GM12878 (cell line): ENCODE measurements at regions not wholly inside any gene's neighbourhood (a gene's known extent, or its start where the extent isn't known, plus 50 kb on each side); places are given as distances from the start of the nearest gene placed in this dataset.

Experiments
- BCL3 ChIP-seq: IDR thresholded peaks from 2 replicates; pipeline ENCODE4 v1.6.1; 2011; ENCODE audit warnings: borderline replicate concordance, low read depth, mild to moderate bottlenecking, moderate library complexity, low read length; ENCODE audit not compliant: insufficient read depth, poor library complexity, severe bottlenecking
- BCLAF1 ChIP-seq: fragments of 450-650 bp; IDR thresholded peaks from 2 replicates; pipeline ENCODE4 v1.6.1; 2017; ENCODE audit warnings: antibody characterized with exemption, mild to moderate bottlenecking, moderate library complexity
- CHD2 ChIP-seq: IDR thresholded peaks from 2 replicates; pipeline ENCODE4 v1.6.1; 2011; ENCODE audit warnings: low read depth, low read length, improper control_type of control experiment, borderline replicate concordance
- EGR1 ChIP-seq, 2 experiments: IDR thresholded peaks; 1 replicate in 1 of 2; 2 replicates in 1 of 2; pipeline ENCODE4 v1.6.1; 2011 to 2012; ENCODE audit warnings: low read depth in 2 of 2, low read length in 2 of 2, borderline replicate concordance in 1 of 2, mild to moderate bottlenecking in 1 of 2, moderate library complexity in 1 of 2
- HDAC6 ChIP-seq: fragments of 200-600 bp; sonication (generic); IDR thresholded peaks from one replicate; pipeline ENCODE4 v1.8.0; 2017; ENCODE audit warnings: antibody characterized with exemption; ENCODE audit not compliant: unreplicated experiment
- IKZF1 ChIP-seq: fragments of 450-650 bp; conservative IDR thresholded peaks from 2 replicates; pipeline ENCODE4 v1.6.1; 2017; ENCODE audit warnings: antibody characterized with exemption, mild to moderate bottlenecking
- MTA2 ChIP-seq: fragments of 450-650 bp; IDR thresholded peaks from 2 replicates; pipeline ENCODE4 v1.6.1; 2016; ENCODE audit warnings: low read depth, mild to moderate bottlenecking, moderate library complexity
- NR2F1 ChIP-seq: fragments of 450-650 bp; conservative IDR thresholded peaks from 2 replicates; pipeline ENCODE4 v1.6.1; 2017; ENCODE audit warnings: mild to moderate bottlenecking
- POU2F2 ChIP-seq: IDR thresholded peaks from 3 replicates; pipeline ENCODE4 v1.6.1; 2011; ENCODE audit warnings: low read depth, mild to moderate bottlenecking, low read length, borderline replicate concordance
- RAD21 ChIP-seq: IDR thresholded peaks from 2 replicates; pipeline ENCODE4 v1.6.1; 2011; ENCODE audit warnings: mild to moderate bottlenecking, low read depth, low read length, moderate library complexity; ENCODE audit not compliant: insufficient read depth
- RFX5 ChIP-seq: IDR thresholded peaks from 2 replicates; pipeline ENCODE4 v1.6.1; 2011; ENCODE audit warnings: low read depth, low read length, improper control_type of control experiment
- SIX5 ChIP-seq: IDR thresholded peaks from 2 replicates; pipeline ENCODE4 v1.6.1; 2011; ENCODE audit warnings: mild to moderate bottlenecking, low read depth, low read length, moderate library complexity; ENCODE audit not compliant: severe bottlenecking
- SKIL ChIP-seq: fragments of 450-650 bp; IDR thresholded peaks from 2 replicates; pipeline ENCODE4 v1.6.1; 2017; ENCODE audit warnings: mild to moderate bottlenecking, low read depth, inconsistent platforms; ENCODE audit not compliant: poor library complexity, severe bottlenecking
- SMAD5 ChIP-seq: IDR thresholded peaks from 2 replicates; pipeline ENCODE4 v1.6.1; 2016; ENCODE audit warnings: antibody characterized with exemption, low read depth
- STAT3 ChIP-seq: IDR thresholded peaks from 2 replicates; pipeline ENCODE4 v1.6.1; 2011; ENCODE audit warnings: low read depth, low read length, improper control_type of control experiment
- TARDBP ChIP-seq: IDR thresholded peaks from 2 replicates; pipeline ENCODE4 v1.6.1; 2016; ENCODE audit warnings: borderline replicate concordance
- TCF3 ChIP-seq: IDR thresholded peaks from 2 replicates; pipeline ENCODE4 v1.6.1; 2012; ENCODE audit warnings: low read depth, mild to moderate bottlenecking, low read length, borderline replicate concordance; ENCODE audit not compliant: insufficient read depth
- YBX1 ChIP-seq: fragments of 450-650 bp; IDR thresholded peaks from 2 replicates; pipeline ENCODE4 v1.6.1; 2016; ENCODE audit warnings: antibody characterized with exemption
- ZBTB4 ChIP-seq: fragments of 450-650 bp; formaldehyde crosslinking; IDR thresholded peaks from 2 replicates; pipeline ENCODE4 v1.4.0; 2022; ENCODE audit warnings: mild to moderate bottlenecking, moderate library complexity
- TF ChIP-seq, protein P1 (sequence below): fragments of 450-650 bp; IDR thresholded peaks from 2 replicates; pipeline ENCODE4 v1.6.1; 2017; ENCODE audit warnings: low read depth, mild to moderate bottlenecking, moderate library complexity

DNA sequence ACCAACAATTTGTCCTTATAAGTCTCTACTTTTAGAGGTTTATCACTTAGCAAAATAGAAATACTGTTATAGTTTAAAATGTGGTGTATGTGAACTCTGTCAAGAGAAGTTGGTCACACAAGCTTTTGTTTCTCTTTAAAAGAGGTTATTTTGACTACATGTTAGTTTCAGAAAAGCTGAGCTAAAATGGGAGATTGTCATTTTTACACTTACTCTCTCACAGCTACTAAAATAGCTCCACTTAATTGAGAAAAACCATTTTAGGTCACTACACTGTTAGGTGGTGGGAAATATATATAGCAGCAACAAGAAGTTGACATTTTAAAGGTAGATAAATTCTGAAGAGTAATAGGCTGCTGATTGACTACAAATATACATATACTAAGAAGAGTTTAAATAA, 161.5 kb upstream of the KCNJ3 start (continued):
- TF ChIP-seq BCL3: no peak
- TF ChIP-seq TARDBP: no peak
- no peak for TF ChIP-seq POU2F2
- no peak for TF ChIP-seq SIX5
- TF ChIP-seq RAD21: no peak
- no peak for TF ChIP-seq IKZF1
- peak; percentile 83 for TF ChIP-seq SKIL
- no peak for TF ChIP-seq BCLAF1
- TF ChIP-seq ZBTB4 (CRISPR knock-in tag): no peak
- TF ChIP-seq NR2F1: peak; percentile 65
- TF ChIP-seq SMAD5: no peak
- TF ChIP-seq, protein P1, sequence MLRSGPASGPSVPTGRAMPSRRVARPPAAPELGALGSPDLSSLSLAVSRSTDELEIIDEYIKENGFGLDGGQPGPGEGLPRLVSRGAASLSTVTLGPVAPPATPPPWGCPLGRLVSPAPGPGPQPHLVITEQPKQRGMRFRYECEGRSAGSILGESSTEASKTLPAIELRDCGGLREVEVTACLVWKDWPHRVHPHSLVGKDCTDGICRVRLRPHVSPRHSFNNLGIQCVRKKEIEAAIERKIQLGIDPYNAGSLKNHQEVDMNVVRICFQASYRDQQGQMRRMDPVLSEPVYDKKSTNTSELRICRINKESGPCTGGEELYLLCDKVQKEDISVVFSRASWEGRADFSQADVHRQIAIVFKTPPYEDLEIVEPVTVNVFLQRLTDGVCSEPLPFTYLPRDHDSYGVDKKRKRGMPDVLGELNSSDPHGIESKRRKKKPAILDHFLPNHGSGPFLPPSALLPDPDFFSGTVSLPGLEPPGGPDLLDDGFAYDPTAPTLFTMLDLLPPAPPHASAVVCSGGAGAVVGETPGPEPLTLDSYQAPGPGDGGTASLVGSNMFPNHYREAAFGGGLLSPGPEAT: peak; percentile 74
- peak; percentile 72; the same call in 1 of the 2 replicates for TF ChIP-seq CHD2
- no peak for TF ChIP-seq YBX1
- no peak for TF ChIP-seq STAT3
- no peak for TF ChIP-seq TCF3
- peak; percentile 93 for TF ChIP-seq MTA2
- no peak for TF ChIP-seq RFX5
- TF ChIP-seq EGR1 (IDR thresholded peaks at IDR 0.05; ENCODE audit: borderline replicate concordance in 1 of 2, low read depth in 2 of 2, low read length in 2 of 2): no peak
- TF ChIP-seq HDAC6: no peak
